Stimulated activated memory B cell treated with anti-CD40 and anti-IgM and Interleukin-4, amounts not matched to agents 10 μg/mL and 1 μg/mL and 100 μg/mL, for 72 hours (primary cell): ENCODE measurements at regions not wholly inside any gene's neighbourhood (a gene's known extent, or its start where the extent isn't known, plus 50 kb on each side); places are given as distances from the start of the nearest gene placed in this dataset.
A peak's percentile ranks its signal among the peaks of the same experiment; 100 is the strongest.
"Not testable (repeated sequence)": the region's sequence is repeated elsewhere in the genome, so short reads cannot be mapped to it uniquely, and the experiment has no call there.

Experiments
- ATAC-seq: fragments of 150-1000 bp; cut with Tn5 transposase; 2 replicates; pipeline ENCODE4 v1.10.0; 2021
- H3K27ac Mint-ChIP-seq: one replicate; pipeline ENCODE4 v1.8.0; 2022; ENCODE audit warnings: mild to moderate bottlenecking, mixed read lengths
- H3K27me3 Mint-ChIP-seq: one replicate; pipeline ENCODE4 v1.8.0; 2022; ENCODE audit warnings: mixed read lengths
- H3K36me3 Mint-ChIP-seq: one replicate; pipeline ENCODE4 v1.8.0; 2022; ENCODE audit warnings: mixed read lengths
- H3K4me1 Mint-ChIP-seq: one replicate; pipeline ENCODE4 v1.8.0; 2022; ENCODE audit warnings: mixed read lengths
- H3K4me3 Mint-ChIP-seq: one replicate; pipeline ENCODE4 v1.8.0; 2022; ENCODE audit warnings: mild to moderate bottlenecking, moderate library complexity, mixed read lengths
- H3K9me3 Mint-ChIP-seq: one replicate; pipeline ENCODE4 v1.8.0; 2022; ENCODE audit warnings: mixed read lengths

DNA sequence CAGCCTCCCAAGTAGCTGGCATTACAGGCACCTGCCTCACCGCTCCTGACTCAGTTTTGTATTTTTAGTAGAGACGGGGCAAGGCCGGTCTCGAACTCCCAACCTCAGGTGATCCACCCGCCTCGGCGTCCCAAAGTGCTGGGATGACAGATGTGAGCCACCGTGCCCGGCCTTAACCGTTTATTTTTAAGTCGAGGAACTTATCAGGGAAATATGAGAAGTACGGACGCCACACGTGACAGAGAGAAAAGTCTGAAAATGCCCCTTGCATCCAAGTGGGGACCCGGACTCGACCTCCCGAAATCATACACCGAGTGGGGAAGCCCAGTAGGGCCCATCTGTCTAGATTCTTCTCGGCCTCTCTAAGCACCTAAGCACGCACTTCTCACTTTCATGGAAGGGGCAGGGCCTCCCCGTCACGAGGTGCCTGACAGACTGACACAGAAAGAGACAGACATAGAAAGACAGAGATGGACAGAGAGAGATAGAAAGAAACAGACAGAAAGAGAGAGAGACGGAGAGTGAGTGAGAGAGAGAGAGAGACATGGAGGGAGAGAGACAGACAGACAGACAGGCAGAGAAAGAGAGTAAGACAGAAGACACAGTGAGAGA, 756.5 kb upstream of the DEFB115 start:
- Mint-ChIP-seq H3K27ac (no peak overlapping the region), H3K9me3 (no peaks in the 10 kb centered on the region), H3K36me3 (no peaks in the 10 kb centered on the region), H3K27me3 (no peaks in the 10 kb centered on the region), H3K4me1 (no peaks in the 10 kb centered on the region), H3K4me3 (no peak overlapping the region)
- ATAC-seq: no peak

DNA sequence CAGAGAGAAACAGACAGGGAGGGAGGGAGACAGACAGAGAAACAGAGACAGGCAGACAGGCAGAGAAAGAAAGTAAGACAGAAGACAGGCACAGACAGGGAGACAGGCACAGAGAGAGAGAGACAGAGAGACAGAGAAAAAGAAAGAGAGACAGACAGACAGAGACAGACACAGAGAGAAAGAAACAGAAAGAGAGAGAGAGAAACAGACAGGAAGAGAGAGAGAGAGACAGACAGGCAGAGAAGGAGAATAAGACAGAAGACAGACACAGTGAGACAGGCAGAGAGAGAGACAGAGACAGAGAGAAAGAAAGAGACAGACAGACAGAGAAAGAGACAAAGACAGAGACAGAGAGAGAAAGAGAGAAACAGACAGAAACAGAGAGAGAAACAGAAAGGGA, 754.8 kb upstream of the DEFB115 start:
- peak; percentile 50 for ATAC-seq
- Mint-ChIP-seq H3K36me3 (no peaks in the 10 kb centered on the region), H3K27ac (no peak overlapping the region)

DNA sequence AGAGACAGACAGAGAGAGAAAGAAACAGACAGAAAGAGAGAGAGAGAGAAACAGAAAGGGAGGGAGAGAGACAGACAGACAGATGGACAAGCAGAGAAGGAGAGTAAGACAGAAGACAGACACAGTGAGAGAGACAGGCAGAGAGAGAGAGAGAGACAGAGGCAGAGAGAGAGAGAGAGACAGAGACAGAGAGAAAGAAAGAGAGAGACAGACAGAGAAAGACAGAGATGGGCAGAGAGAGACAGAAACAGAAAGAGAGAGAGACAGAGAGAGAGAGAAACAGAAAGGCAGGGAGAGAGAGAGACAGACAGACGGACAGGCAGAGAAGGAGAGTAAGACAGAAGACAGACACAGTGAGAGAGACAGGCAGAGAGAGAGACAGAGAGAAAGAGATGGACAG, 754.3 kb upstream of the DEFB115 start:
- not testable (repeated sequence) for ATAC-seq, H3K27ac Mint-ChIP-seq, H3K4me3 Mint-ChIP-seq, H3K27me3 Mint-ChIP-seq, H3K36me3 Mint-ChIP-seq, H3K9me3 Mint-ChIP-seq, H3K4me1 Mint-ChIP-seq

More for the DNA sequence above, 754.8 kb upstream of the DEFB115 start:
- peaks cover 4% of the 10 kb centered on the region for H3K9me3 Mint-ChIP-seq
- H3K4me1 Mint-ChIP-seq: no peaks in the 10 kb centered on the region
- no peaks in the 10 kb centered on the region for H3K27me3 Mint-ChIP-seq
- H3K4me3 Mint-ChIP-seq: no peak overlapping the region

DNA sequence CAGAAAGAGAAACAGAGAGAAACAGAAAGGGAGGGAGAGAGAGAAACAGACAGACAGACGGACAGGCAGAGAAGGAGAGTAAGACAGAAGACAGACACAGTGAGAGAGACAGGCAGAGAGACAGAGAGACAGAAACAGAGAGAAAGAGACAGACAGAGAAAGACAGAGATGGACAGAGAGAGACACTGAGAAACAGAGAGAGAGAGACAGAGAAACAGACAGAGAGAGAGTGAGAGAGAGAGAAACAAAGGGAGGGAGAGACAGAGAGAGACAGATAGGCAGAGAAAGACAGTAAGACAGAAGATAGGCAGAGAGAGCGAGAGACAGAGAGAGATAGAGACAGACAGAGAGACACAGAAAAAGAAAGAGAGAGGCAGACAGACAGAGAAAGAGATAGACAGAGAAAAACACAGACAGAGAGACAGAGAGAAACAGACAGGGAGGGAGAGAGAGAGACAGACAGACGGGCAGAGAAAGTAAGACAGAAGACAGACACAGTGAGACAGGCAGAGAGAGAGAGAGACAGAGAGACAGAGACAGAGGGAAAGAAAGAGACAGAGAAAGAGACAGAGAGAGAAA, 753.4 kb upstream of the DEFB115 start:
- no peak overlapping the region for H3K4me3 Mint-ChIP-seq
- no peaks in the 10 kb centered on the region for H3K27me3 Mint-ChIP-seq
- no peak for ATAC-seq
- H3K9me3 Mint-ChIP-seq: peaks cover 4% of the 10 kb centered on the region
- H3K36me3 Mint-ChIP-seq: no peaks in the 10 kb centered on the region
- no peaks in the 10 kb centered on the region for H3K4me1 Mint-ChIP-seq
- H3K27ac Mint-ChIP-seq: no peak overlapping the region

DNA sequence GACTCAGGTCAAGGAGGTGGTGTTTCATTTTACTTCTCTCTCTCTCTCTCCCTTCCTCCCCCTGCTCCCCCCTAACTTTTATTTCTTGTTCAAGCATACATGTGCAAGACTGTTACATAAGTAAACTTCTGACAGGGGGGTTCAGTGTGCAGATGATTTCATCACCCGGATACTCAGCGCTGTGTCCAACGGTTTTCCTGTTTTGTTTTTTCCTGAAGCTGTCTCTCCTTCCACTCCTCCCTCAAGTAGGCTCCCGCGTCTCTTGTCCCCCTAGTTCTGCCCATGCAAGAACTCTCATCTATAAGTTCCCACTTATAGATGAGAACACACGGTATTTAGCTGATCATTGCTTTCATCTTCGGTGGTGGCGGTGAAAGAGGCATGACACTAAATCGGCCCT, 751.9 kb upstream of the DEFB115 start:
- Mint-ChIP-seq H3K9me3 (peaks cover 10% of the 10 kb centered on the region), H3K4me3 (no peak overlapping the region), H3K27me3 (no peaks in the 10 kb centered on the region), H3K27ac (no peak overlapping the region), H3K36me3 (no peaks in the 10 kb centered on the region), H3K4me1 (no peaks in the 10 kb centered on the region)
- no peak for ATAC-seq

DNA sequence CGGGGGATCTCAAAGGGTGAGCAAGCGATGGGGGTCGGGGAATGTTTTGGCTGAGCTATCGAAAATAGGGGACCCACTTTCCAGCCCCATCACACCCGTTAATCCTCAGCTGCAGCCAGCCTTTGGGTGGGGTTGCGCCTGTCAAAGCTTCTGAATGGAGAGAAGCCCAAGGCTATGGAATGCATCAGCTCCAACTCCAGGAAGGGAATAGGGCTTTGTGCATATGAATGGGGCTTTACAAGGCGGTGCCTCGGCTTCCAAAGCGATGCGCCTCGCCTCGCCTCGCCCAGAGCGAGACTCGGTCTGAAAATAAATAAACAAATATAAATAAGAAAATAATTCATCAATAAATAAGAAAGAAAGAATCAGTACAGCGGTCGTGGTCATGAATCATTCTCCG, 751.4 kb upstream of the DEFB115 start:
- Mint-ChIP-seq H3K9me3 (peaks cover 14% of the 10 kb centered on the region), H3K36me3 (no peaks in the 10 kb centered on the region), H3K27ac (no peak overlapping the region), H3K27me3 (no peaks in the 10 kb centered on the region), H3K4me3 (no peak overlapping the region), H3K4me1 (no peaks in the 10 kb centered on the region)
- no peak for ATAC-seq

DNA sequence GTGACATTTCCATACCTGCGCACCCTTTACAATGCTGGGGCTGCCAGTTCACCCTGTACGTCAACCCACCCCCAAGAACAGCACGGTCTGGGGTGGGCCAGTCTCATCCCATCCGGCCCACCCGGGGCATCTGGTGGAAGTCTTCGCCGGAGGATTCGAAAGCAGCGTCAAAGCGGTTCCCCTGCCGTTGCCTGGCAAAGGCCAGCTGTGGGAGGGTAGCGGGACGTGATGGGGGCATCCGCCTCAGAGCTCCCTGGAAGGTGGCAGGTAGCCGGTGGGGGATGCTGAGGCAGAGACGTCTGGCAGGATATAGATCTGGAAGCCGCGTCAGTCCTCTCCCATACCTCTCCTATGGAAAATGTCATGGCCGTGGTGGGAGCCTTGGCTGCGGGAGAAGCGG, 749.1 kb upstream of the DEFB115 start:
- H3K27ac Mint-ChIP-seq, H3K4me1 Mint-ChIP-seq, H3K4me3 Mint-ChIP-seq, H3K27me3 Mint-ChIP-seq, ATAC-seq, H3K36me3 Mint-ChIP-seq: not testable (repeated sequence)
- peaks cover 17% of the 10 kb centered on the region for H3K9me3 Mint-ChIP-seq

DNA sequence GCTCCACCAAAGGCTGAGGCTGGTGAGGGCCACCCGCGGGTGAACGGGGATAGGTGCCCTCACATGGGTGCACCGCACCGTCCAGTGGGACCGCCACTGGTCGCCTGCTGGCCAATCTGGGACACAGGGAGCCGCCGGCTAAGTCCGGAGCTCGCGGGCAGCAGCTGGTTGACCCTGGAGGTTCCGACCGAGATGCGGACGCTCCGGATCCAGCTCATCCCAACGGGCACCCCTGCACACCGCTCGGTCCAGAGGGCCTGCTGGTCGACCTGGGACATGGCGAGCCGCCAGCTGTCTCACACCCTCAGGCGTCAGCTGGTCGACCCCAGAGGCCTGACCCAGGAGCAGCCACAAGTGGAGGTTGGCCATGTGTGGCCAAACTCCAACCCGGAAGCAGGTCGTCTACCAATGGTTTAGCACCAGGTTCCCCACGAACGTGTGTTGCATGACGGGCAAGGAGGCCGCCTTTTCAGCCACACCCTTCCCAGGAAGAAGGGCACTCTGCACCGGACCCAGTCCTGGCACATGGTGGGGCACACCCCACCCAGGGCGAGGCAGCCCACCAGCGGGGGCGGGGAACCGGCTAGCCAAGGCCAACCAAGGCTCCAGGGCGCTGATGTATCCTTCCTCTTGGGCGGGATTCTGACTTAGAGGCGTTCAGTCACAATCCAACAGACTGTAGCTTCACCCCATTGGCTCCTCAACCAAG, 746.0 kb upstream of the DEFB115 start:
- no peak overlapping the region for H3K4me3 Mint-ChIP-seq
- peaks cover 26% of the 10 kb centered on the region for H3K9me3 Mint-ChIP-seq
- no peak overlapping the region for H3K27ac Mint-ChIP-seq
- no peaks in the 10 kb centered on the region for H3K27me3 Mint-ChIP-seq
- ATAC-seq: no peak
- no peaks in the 10 kb centered on the region for H3K36me3 Mint-ChIP-seq
- no peaks in the 10 kb centered on the region for H3K4me1 Mint-ChIP-seq

DNA sequence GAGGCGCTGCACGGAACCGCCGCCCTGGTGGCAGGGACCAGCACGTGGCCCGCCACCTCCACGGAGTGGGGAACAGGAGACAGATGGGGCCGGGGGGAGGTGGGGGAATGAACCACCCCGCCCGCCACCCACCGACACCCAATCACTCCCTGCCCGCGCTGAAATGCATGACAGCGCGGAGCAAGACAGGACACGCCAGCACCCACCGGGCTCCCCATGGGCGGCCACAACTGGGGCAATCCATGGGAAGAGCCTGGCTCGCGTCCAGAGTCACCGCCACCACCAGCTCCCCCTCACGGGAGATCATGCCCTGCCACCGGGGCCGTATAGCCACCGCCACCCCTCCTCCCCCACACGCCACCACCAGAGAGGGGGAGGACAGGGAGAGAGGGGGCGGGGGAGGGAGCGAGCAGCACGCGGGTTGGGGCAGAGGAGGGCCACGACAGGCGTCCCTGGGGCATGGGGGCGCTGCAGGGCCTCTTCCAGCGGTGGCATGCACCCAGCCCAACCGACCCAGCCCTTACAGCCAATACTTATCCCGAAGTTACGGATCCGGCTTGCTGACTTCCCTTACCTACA, 744.3 kb upstream of the DEFB115 start:
- Mint-ChIP-seq H3K27me3 (no peaks in the 10 kb centered on the region), H3K4me3 (no peak overlapping the region), H3K27ac (no peak overlapping the region), H3K36me3 (no peaks in the 10 kb centered on the region), H3K9me3 (peaks cover 23% of the 10 kb centered on the region), H3K4me1 (no peaks in the 10 kb centered on the region)
- ATAC-seq: peak; percentile 62

DNA sequence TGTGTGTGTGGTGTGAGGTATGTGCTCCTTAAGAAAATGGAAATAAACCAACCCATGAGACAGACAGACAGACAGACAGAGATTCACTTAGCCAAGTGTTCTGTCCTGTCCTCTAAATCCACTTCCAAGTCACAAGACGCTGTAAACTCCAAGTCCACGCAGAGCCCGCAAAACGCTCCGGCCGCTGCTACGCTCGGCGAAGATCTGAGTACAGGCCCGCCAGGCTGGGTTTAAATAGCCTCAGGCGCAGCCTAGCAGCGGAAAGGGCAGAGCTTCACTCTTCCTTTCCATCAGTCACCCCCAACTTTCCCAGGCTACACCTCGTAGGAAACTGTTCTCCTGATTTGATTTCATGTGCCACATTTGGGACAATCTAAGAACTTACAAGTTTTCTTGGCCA, 741.5 kb upstream of the DEFB115 start:
- not testable (repeated sequence) for ATAC-seq, H3K4me3 Mint-ChIP-seq, H3K27ac Mint-ChIP-seq, H3K27me3 Mint-ChIP-seq, H3K4me1 Mint-ChIP-seq, H3K36me3 Mint-ChIP-seq
- peaks cover 15% of the 10 kb centered on the region for H3K9me3 Mint-ChIP-seq

DNA sequence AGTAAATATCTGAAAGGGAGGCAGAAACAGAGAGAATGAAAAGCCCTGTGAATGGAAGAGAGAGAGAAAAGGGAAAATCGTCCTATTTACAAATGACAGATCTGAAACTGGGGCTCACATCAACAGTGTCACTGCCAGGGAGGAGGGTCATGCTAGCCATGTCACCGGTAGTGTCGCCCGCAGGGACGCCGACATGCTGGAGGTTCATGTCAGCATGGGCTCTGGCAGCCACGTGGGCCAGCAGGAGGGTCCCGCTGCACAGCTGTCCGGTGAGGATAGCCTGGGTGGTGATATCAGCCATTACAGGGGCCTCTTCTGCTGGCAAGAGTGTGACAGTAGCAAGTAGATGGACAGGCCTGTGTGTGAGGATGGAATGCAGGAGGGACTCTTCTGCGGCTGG, 738.6 kb upstream of the DEFB115 start:
- H3K36me3 Mint-ChIP-seq, H3K4me3 Mint-ChIP-seq, H3K27me3 Mint-ChIP-seq, ATAC-seq, H3K27ac Mint-ChIP-seq, H3K4me1 Mint-ChIP-seq, H3K9me3 Mint-ChIP-seq: not testable (repeated sequence)

DNA sequence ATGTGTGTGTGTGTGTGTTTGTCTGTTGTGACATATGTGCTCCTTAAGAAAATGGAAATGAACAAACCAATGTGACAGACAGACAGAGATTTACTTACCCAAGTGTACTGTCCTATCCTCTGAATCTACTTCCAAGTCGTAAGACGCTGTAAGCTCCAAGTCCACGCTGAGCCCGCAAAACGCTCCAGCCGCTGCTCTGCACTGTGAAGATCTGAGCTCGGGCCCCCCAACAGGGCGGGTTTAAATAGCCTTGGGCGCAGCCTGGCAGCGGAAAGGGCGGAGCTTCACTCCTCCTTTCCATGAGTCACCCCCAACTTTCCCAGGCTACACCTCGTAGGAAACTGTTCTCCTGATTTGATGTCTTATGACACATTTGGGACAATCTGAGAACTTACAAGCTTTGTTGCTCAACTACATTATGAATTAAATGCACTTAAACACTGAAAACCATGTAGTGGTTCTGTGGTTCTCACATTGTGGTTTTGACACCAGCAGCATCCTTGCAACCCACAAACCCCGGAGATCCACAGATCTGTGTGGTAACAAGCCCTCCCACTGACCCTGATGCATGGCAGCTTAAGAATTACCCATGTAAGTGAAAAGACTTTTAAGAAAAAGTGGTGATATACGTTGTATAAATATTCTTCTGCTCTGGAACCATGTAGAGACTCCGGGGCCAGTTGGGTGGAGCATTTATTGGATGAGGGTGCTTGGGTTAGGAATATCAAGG, 735.6 kb upstream of the DEFB115 start:
- H3K27me3 Mint-ChIP-seq, H3K4me3 Mint-ChIP-seq, ATAC-seq, H3K4me1 Mint-ChIP-seq, H3K9me3 Mint-ChIP-seq, H3K27ac Mint-ChIP-seq, H3K36me3 Mint-ChIP-seq: not testable (repeated sequence)

DNA sequence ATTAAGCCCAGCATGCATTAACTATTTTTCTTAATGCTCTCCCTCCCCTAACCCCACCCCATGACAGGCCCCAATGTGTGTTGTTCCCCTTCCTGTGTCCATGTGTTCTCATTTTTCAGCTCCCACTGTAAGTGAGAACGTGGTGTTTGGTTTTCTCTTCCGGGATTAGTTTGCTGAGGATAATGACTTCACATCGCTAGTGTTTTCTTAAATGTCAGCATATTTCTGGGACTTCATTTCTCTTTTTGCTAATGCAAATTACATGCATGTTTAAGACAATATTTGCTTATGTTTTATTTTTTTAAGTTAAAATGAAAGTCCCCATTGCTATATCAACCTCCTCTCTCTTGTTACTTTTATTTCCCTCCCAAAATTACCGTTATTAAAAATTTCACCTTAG, 733.3 kb upstream of the DEFB115 start:
- not testable (repeated sequence) for H3K27me3 Mint-ChIP-seq, ATAC-seq, H3K36me3 Mint-ChIP-seq

DNA sequence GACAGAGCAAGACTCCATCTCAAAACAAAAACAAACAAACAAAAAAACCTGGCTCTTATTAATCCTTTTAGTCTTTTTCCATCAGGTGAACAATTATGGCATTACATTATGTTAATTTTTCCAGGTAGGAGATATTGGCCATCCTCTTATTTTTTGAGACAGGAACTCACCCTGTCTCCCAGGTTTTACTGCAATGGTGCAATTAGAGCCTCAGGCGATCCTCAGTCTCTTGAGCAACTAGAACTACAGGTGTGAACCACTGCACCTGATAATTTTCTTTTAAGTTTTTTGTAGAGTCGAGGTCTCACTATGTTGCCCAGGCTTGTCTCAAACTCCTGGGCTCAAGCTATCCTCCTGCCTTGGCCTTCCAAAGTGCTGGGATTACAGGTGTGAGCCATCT, 732.7 kb upstream of the DEFB115 start:
- not testable (repeated sequence) for H3K27ac Mint-ChIP-seq, ATAC-seq, H3K9me3 Mint-ChIP-seq, H3K4me3 Mint-ChIP-seq, H3K4me1 Mint-ChIP-seq, H3K27me3 Mint-ChIP-seq, H3K36me3 Mint-ChIP-seq

More for the DNA sequence above, 733.3 kb upstream of the DEFB115 start:
- not testable (repeated sequence) for H3K27ac Mint-ChIP-seq, H3K4me1 Mint-ChIP-seq, H3K4me3 Mint-ChIP-seq, H3K9me3 Mint-ChIP-seq

DNA sequence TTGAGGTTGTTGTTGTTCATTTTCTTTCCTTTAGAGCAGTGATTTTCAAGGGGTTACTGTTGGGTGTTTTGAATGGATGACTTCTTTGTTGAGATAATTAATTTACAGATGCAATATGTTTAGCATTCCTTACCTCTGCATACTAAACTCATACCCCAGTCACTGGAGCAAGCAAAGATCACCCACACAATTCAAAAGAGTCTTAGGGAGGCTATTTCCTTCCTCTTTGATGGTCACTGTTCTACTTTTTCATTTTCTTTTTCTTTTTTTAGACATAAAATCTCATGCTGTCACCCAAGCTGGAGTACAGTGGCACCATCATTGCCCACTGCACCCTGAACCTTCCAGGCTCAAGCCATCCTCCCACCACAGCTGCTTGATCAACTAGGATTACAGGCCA, 723.8 kb upstream of the DEFB115 start:
- not testable (repeated sequence) for H3K36me3 Mint-ChIP-seq, H3K27ac Mint-ChIP-seq, H3K4me1 Mint-ChIP-seq, H3K27me3 Mint-ChIP-seq, H3K9me3 Mint-ChIP-seq, H3K4me3 Mint-ChIP-seq, ATAC-seq
